ENCODE measurements at regions not wholly inside any gene's neighbourhood (a gene's known extent, or its start where the extent isn't known, plus 50 kb on each side); places are given as distances from the start of the nearest gene placed in this dataset.

DNA sequence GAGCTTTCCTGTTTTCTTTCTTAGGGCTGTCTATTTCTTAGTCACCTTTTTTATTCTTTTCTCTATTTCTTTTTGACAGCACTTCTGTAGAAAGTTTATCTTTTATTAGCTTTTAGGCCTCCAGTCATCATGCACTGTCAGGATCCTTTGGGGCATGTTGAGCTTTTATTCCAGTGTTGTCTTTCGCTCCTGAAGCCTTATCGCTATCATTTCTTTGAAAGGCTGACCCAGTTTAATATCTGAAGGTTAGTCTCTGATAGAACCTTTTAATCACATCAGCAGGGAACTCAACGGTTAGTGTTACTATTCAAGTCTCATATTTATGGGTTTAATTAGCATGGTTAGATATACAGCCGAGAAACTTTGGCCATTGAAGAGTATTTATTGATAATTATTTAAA is 745.9 kb downstream of the TBC1D32 start:
- Mint-ChIP-seq H3K9me3 (peaks cover 0 to 5% (median 0%) of the 10 kb centered on the region in 7 donors), H3K36me3 (no peaks in the 10 kb centered on the region), H3K27ac (no peak overlapping the region), H3K4me3 (no peak overlapping the region), H3K27me3 (ENCODE audit: low read depth in 3 of 3) (no peaks in the 10 kb centered on the region), H3K4me1 (no peaks in the 10 kb centered on the region)
- Histone ChIP-seq H3K27ac (ENCODE audit: low read depth in 1 of 2, low read length in 2 of 2) (no peak overlapping the region), H3K4me3 (replicated peaks in 1 of 3; ENCODE audit: low read depth in 2 of 3, low read length in 3 of 3) (no peak overlapping the region), H3K27me3 (ENCODE audit: control insufficient read depth in 2 of 2, insufficient read depth in 2 of 2, low read length in 2 of 2) (no peaks in the 10 kb centered on the region), H3K79me2 (ENCODE audit: insufficient read depth, low read length) (no peaks in the 10 kb centered on the region), H3K9ac (ENCODE audit: insufficient read depth, low read length, poor library complexity, severe bottlenecking) (no peak overlapping the region), H3K9me3 (replicated peaks in 1 of 2; ENCODE audit: control insufficient read depth in 1 of 2, insufficient read depth in 1 of 2, low read length in 2 of 2) (peaks cover 3 to 11% of the 10 kb centered on the region in 2 donors), H3K4me1 (ENCODE audit: control insufficient read depth in 1 of 2, insufficient read depth in 2 of 2, low read length in 2 of 2) (no peaks in the 10 kb centered on the region), H3K4me2 (replicated peaks; ENCODE audit: extremely low read depth, low read length, poor library complexity, severe bottlenecking) (no peak overlapping the region), H4K20me1 (ENCODE audit: insufficient read depth, low read length) (no peaks in the 10 kb centered on the region), H2AFZ (ENCODE audit: insufficient read depth, low read depth, low read length, poor library complexity, severe bottlenecking) (no peak overlapping the region), H3K36me3 (replicated peaks in 1 of 2; ENCODE audit: control insufficient read depth in 1 of 2, insufficient read depth in 2 of 2, low read length in 2 of 2) (no peaks in the 10 kb centered on the region)
- WGBS (ENCODE audit: insufficient coverage), result no CpG with 5 or more reads among the region's 4 CpGs
- intact Hi-C loops (cut with micrococcal nuclease), result no loop called here
- TF ChIP-seq, protein P1, sequence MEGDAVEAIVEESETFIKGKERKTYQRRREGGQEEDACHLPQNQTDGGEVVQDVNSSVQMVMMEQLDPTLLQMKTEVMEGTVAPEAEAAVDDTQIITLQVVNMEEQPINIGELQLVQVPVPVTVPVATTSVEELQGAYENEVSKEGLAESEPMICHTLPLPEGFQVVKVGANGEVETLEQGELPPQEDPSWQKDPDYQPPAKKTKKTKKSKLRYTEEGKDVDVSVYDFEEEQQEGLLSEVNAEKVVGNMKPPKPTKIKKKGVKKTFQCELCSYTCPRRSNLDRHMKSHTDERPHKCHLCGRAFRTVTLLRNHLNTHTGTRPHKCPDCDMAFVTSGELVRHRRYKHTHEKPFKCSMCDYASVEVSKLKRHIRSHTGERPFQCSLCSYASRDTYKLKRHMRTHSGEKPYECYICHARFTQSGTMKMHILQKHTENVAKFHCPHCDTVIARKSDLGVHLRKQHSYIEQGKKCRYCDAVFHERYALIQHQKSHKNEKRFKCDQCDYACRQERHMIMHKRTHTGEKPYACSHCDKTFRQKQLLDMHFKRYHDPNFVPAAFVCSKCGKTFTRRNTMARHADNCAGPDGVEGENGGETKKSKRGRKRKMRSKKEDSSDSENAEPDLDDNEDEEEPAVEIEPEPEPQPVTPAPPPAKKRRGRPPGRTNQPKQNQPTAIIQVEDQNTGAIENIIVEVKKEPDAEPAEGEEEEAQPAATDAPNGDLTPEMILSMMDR (IDR thresholded peaks at IDR 0.05), result no peak
- DNase-seq, result no peak

DNA sequence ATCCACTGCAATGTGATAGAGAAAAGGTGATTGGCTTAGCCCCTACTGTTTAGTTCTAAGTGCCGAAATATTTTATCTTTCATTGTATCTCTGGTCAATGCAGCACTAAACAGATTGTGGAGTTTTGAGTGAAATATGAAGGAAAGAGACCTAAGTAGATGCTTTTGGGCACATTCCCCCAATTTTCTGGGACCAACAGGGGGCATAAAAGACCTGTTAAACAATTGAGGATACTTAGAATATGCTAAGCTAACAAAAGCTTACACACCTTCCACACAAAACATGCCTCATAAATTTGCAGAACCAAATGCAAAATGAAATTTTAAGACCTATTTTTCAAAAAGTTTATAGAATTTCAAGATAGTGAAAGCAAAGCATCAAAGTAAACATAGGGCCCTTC is 746.9 kb downstream of the TBC1D32 start:
- H3K9me3 ChIP-seq (replicated peaks in 1 of 2; ENCODE audit: control insufficient read depth in 1 of 2, insufficient read depth in 1 of 2, low read length in 2 of 2), result peaks cover 3 to 11% of the 10 kb centered on the region in 2 donors
- no peak overlapping the region for H3K27ac ChIP-seq (ENCODE audit: low read depth in 1 of 2, low read length in 2 of 2)
- H3K36me3 ChIP-seq (replicated peaks in 1 of 2; ENCODE audit: control insufficient read depth in 1 of 2, insufficient read depth in 2 of 2, low read length in 2 of 2), result no peaks in the 10 kb centered on the region
- H3K4me3 Mint-ChIP-seq, result no peak overlapping the region
- intact Hi-C loops (cut with micrococcal nuclease), result no loop called here
- H3K4me3 ChIP-seq (replicated peaks in 1 of 3; ENCODE audit: low read depth in 2 of 3, low read length in 3 of 3), result no peak overlapping the region
- no peaks in the 10 kb centered on the region for H3K27me3 Mint-ChIP-seq (ENCODE audit: low read depth in 3 of 3)
- H3K4me2 ChIP-seq (replicated peaks; ENCODE audit: extremely low read depth, low read length, poor library complexity, severe bottlenecking), result no peak overlapping the region
- H4K20me1 ChIP-seq (ENCODE audit: insufficient read depth, low read length), result no peaks in the 10 kb centered on the region
- WGBS (ENCODE audit: insufficient coverage), result no CpG with 5 or more reads among the region's 1 CpG
- no peaks in the 10 kb centered on the region for H3K36me3 Mint-ChIP-seq
- no peak for DNase-seq
- no peak overlapping the region for H3K27ac Mint-ChIP-seq
- no peaks in the 10 kb centered on the region for H3K27me3 ChIP-seq (ENCODE audit: control insufficient read depth in 2 of 2, insufficient read depth in 2 of 2, low read length in 2 of 2)
- TF ChIP-seq, protein P1 (IDR thresholded peaks at IDR 0.05), result no peak
- no peaks in the 10 kb centered on the region for H3K79me2 ChIP-seq (ENCODE audit: insufficient read depth, low read length)
- no peaks in the 10 kb centered on the region for H3K4me1 ChIP-seq (ENCODE audit: control insufficient read depth in 1 of 2, insufficient read depth in 2 of 2, low read length in 2 of 2)
- H3K4me1 Mint-ChIP-seq, result no peaks in the 10 kb centered on the region
- peaks cover 0 to 5% (median 2%) of the 10 kb centered on the region in 7 donors for H3K9me3 Mint-ChIP-seq
- no peak overlapping the region for H2AFZ ChIP-seq (ENCODE audit: insufficient read depth, low read depth, low read length, poor library complexity, severe bottlenecking)
- no peak overlapping the region for H3K9ac ChIP-seq (ENCODE audit: insufficient read depth, low read length, poor library complexity, severe bottlenecking)
